ENCODE measurements at regions not wholly inside any gene's neighbourhood (a gene's known extent, or its start where the extent isn't known, plus 50 kb on each side); places are given as distances from the start of the nearest gene placed in this dataset.

DNA sequence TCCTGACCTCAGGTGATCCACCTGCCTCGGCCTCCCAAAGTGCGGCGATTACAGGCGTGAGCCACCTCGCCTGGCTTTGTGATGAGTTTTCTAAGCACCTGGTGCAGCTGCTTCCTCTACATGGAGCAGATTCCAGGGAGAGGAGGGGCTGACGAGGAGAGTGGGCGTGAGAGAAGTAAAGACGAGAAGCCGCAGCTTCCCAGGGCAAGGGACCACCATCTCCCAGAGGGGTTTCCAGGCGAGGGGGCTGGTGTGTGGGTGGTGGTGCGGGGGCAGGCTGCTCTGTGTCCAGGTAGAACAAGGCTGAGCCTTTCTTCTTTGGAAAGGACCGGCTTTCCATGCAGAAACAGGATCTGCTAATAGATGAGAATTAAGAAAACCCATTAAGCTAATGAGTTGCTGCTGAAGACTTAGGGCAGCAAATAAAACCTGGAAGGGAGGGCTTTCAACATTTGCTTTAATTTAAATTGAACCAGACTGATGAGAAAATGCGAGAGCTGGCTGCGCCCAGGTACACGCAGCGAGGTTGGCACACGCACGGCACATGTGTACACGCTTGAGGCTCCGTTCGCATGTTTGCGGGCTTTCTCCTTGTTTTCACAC is 236.7 kb downstream of the RBFOX3 start:
- Histone ChIP-seq H3K27ac (no peak overlapping the region), H3K27me3 (no peaks in the 10 kb centered on the region), H3K9me3 (no peaks in the 10 kb centered on the region), H3K36me3 (no peaks in the 10 kb centered on the region), H3K4me1 (no peaks in the 10 kb centered on the region), H3K4me3 (no peak overlapping the region)
- TF ChIP-seq POLR2A (IDR thresholded peaks at IDR 0.05) = no peak
- TF ChIP-seq, protein P1, sequence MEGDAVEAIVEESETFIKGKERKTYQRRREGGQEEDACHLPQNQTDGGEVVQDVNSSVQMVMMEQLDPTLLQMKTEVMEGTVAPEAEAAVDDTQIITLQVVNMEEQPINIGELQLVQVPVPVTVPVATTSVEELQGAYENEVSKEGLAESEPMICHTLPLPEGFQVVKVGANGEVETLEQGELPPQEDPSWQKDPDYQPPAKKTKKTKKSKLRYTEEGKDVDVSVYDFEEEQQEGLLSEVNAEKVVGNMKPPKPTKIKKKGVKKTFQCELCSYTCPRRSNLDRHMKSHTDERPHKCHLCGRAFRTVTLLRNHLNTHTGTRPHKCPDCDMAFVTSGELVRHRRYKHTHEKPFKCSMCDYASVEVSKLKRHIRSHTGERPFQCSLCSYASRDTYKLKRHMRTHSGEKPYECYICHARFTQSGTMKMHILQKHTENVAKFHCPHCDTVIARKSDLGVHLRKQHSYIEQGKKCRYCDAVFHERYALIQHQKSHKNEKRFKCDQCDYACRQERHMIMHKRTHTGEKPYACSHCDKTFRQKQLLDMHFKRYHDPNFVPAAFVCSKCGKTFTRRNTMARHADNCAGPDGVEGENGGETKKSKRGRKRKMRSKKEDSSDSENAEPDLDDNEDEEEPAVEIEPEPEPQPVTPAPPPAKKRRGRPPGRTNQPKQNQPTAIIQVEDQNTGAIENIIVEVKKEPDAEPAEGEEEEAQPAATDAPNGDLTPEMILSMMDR (IDR thresholded peaks at IDR 0.05) = no peak
- DNase-seq = no peak
- intact Hi-C loops (cut with DNase I; ENCODE audit: low total_unique reads) = no loop called here

DNA sequence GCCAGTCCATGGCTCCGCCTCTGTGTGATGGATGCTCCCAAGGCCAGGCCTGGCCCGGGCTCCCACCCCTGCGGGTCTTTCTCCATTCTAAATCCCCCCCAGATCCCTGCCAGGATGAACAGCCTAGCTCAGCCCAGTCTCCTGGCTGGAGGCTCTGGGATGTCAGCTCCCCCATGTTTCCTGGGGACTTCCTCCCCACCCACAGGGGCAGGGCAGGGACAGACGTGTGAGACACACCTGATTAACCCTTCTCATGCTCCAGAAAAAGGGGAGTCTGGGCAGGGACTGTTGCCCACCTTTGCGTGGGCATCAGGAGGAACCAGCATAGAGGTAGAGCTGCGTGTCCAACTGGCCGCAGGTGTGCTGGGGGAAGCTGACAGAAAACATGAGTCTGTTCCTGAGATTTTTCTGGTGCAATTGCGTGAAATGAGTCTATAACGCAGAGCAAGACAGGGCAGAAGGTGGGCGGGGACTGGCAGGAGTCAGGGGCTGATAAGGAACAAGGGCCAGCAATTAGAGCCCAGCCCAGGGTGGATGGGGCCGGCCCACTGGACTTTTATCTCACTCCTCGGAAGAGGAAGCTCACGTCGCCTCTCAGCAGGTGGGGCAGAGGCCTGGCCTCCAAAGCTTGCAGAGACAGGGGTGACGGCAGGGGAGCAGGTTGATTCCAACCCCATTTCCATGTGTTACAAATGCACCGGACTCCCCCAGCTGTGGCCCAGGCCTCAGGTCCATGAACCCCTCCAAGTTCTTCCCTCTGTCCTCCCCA is 238.2 kb downstream of the RBFOX3 start:
- Histone ChIP-seq H3K4me3 (no peak overlapping the region), H3K36me3 (no peaks in the 10 kb centered on the region), H3K9me3 (no peaks in the 10 kb centered on the region), H3K4me1 (no peaks in the 10 kb centered on the region), H3K27ac (no peak overlapping the region), H3K27me3 (no peaks in the 10 kb centered on the region)
- intact Hi-C loops (cut with DNase I; ENCODE audit: low total_unique reads) = no loop called here
- TF ChIP-seq POLR2A (IDR thresholded peaks at IDR 0.05) = no peak
- TF ChIP-seq, protein P1 (IDR thresholded peaks at IDR 0.05) = no peak
- DNase-seq = no peak

DNA sequence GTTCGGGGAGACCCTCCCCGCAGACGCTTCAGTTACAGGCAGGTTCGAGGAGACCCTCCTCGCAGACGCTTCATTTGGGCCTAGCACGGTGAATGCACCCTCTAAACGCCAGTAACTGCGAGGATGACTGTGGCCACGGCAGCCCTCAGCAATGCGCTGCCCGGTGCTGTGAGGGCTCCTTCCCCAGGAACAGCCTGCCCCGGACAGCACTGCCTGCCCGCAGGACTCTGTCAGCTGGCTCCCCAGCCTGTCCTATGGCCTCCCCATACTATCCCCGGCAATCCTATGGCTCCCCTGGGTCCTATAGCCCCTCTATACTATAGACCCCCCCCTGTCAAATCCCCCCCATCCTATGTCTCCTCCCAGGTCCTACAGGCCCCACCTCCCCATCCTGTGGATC is 238.9 kb downstream of the RBFOX3 start:
- TF ChIP-seq, protein P1 (IDR thresholded peaks at IDR 0.05) = no peak
- no peak for TF ChIP-seq POLR2A (IDR thresholded peaks at IDR 0.05)
- Histone ChIP-seq H3K4me1 (no peaks in the 10 kb centered on the region), H3K4me3 (no peak overlapping the region), H3K27ac (no peak overlapping the region), H3K9me3 (no peaks in the 10 kb centered on the region), H3K27me3 (no peaks in the 10 kb centered on the region), H3K36me3 (no peaks in the 10 kb centered on the region)
- no peak for DNase-seq
- intact Hi-C loops (cut with DNase I; ENCODE audit: low total_unique reads) = no loop called here

- H3K27me3 ChIP-seq = no peaks in the 10 kb centered on the region
- intact Hi-C loops (cut with DNase I; ENCODE audit: low total_unique reads) = no loop called here
- no peak for DNase-seq
- no peak for TF ChIP-seq POLR2A (IDR thresholded peaks at IDR 0.05)
- TF ChIP-seq, protein P1 (IDR thresholded peaks at IDR 0.05) = no peak
- H3K4me3 ChIP-seq = no peak overlapping the region
- no peaks in the 10 kb centered on the region for H3K9me3 ChIP-seq
- H3K36me3 ChIP-seq = no peaks in the 10 kb centered on the region
- no peak overlapping the region for H3K27ac ChIP-seq
- H3K4me1 ChIP-seq = no peaks in the 10 kb centered on the region
Observed at GRCh38 chr17:79370594-79370993, 240.3 kb downstream of the RBFOX3 start.

GRCh38 chr17:79370126-79370525 is 240.7 kb downstream of the RBFOX3 start:
- Histone ChIP-seq H3K4me3 (no peak overlapping the region), H3K27me3 (no peaks in the 10 kb centered on the region), H3K27ac (no peak overlapping the region), H3K36me3 (no peaks in the 10 kb centered on the region), H3K4me1 (no peaks in the 10 kb centered on the region), H3K9me3 (no peaks in the 10 kb centered on the region)
- intact Hi-C loops (cut with DNase I; ENCODE audit: low total_unique reads) = no loop called here
- DNase-seq = no peak
- TF ChIP-seq POLR2A (IDR thresholded peaks at IDR 0.05) = no peak
- TF ChIP-seq, protein P1 (IDR thresholded peaks at IDR 0.05) = no peak

Measured in uterus (tissue), 3 donors.